ENCODE measurements at regions not wholly inside any gene's neighbourhood (a gene's known extent, or its start where the extent isn't known, plus 50 kb on each side); places are given as distances from the start of the nearest gene placed in this dataset.

DNA sequence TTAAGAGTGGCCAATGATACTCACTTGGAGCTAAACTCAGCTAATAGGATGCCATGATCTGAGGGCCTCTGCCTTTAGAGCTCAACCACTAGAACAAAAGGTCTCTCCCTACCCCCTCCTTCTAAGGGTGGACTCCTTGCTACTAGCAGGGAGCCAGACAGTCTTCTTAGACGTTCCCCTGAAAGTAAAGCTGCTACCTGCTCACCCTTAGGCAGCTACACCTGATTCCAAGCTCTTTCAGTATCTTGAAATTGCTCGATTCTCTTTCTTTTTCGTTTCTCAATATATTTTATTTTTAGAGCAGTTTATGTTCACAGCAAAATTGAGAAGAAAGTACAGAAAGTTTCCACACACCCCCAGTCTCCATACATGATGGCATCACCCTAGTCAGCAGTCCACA lies 112.6 kb upstream of the KCNJ15 start:
- Mint-ChIP-seq H3K4me3 (no peak overlapping the region), H3K36me3 (no peaks in the 10 kb centered on the region), H3K27me3 (no peaks in the 10 kb centered on the region), H3K4me1 (no peaks in the 10 kb centered on the region), H3K9me3 (peaks cover 16% of the 10 kb centered on the region), H3K27ac (no peak overlapping the region)
- no peak for ATAC-seq

DNA sequence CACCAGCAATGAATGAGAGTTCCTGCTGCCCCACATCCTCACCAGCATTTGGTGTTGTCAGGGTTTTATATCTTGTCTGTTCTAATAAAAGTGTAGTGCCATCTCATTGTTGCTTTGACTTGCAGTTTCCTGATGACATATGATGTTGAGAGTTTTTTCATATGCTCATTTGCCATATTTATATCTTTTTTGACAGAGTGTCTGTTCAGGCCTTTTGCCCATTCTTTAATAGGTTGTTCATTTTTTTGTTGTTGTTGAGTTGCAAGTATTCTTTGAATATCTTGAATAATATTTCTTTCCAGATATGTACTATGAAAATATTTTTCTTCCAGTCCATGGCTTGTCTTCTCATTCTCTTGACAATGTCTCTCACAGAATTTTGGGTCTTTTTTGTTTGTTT lies 111.7 kb upstream of the KCNJ15 start:
- no peaks in the 10 kb centered on the region for H3K27me3 Mint-ChIP-seq
- no peaks in the 10 kb centered on the region for H3K4me1 Mint-ChIP-seq

DNA sequence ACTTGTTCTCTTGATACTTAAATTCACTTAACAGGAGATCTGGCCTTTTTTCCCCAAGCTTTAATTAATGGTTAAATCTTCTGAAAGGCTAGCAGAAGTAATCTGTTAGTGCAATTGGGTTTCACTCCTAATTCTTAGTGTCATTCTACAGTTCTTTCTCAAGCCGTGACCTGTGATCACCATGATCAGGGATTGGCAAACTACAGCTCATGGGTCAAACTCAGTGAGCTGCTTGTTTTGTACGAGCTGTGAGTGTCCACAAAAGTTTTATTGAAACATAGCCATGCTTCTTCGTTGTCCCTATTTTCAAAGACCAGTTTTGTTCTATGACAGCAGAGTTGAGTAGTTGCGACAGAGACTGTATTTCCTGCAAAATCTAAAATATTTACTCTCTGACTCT lies 109.4 kb upstream of the KCNJ15 start:
- no peak overlapping the region for H3K27ac Mint-ChIP-seq
- ATAC-seq, result no peak
- peaks cover 12% of the 10 kb centered on the region for H3K27me3 Mint-ChIP-seq
- H3K4me3 Mint-ChIP-seq, result no peak overlapping the region
- H3K4me1 Mint-ChIP-seq, result no peaks in the 10 kb centered on the region
- no peaks in the 10 kb centered on the region for H3K36me3 Mint-ChIP-seq
- peaks cover 12% of the 10 kb centered on the region for H3K9me3 Mint-ChIP-seq

More for the DNA sequence above, 111.7 kb upstream of the KCNJ15 start:
- H3K27ac Mint-ChIP-seq, result no peak overlapping the region
- ATAC-seq, result no peak
- H3K4me3 Mint-ChIP-seq, result no peak overlapping the region
- H3K9me3 Mint-ChIP-seq, result peaks cover 16% of the 10 kb centered on the region
- H3K36me3 Mint-ChIP-seq, result no peaks in the 10 kb centered on the region

DNA sequence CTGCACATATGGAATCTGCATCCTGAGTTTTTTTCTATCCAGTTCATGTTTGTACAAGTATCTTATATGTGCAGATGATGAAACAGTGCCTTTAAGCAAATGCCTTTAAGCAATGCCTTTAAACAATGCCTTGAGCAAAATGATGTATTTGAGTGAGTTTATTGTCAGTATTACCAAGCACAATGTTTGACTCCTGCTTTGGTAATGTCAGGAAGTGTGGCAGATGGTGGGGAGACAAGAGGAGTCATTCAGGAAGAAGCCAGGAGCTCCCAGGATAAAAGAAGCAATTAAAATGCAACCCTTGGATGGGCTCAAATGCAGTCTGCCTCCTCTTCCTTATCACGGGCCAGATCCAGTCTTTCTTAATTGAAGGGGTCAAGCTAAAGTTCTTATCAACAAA lies 108.7 kb upstream of the KCNJ15 start:
- ATAC-seq, result no peak
- no peak overlapping the region for H3K27ac Mint-ChIP-seq
- no peaks in the 10 kb centered on the region for H3K4me1 Mint-ChIP-seq
- H3K4me3 Mint-ChIP-seq, result no peak overlapping the region
- H3K36me3 Mint-ChIP-seq, result no peaks in the 10 kb centered on the region
- peaks cover 15% of the 10 kb centered on the region for H3K27me3 Mint-ChIP-seq
- peaks cover 12% of the 10 kb centered on the region for H3K9me3 Mint-ChIP-seq

DNA sequence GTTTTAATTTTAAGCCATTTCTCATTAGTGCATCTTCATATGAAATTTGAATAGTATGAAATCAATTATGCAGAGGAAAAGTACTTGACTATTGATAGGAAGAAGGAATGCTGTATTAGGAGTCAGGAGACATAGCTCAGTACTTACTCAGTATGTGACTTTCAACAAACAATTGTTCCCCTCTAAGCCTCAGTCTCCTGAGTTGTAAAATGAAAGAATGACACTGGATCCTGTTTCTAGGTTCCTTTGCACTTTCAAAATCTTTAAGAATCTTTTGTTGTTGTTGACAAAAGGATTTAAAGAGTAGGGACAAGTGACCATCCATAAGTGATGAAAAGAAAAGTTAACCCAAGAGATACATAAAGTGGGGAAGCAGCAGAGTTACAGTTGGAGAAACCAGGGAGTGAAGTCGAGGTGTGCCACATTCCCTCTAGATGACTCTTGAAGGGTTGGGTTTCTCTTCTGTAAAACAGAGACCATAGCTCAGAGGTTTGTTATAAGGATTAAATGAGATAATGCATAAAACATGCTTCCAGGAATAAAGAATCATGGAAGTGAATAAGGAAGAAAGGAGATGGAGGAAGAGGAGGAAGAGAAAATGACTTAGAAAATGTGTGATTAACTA lies 105.7 kb upstream of the KCNJ15 start:
- Mint-ChIP-seq H3K36me3 (no peaks in the 10 kb centered on the region), H3K4me1 (no peaks in the 10 kb centered on the region), H3K27ac (no peak overlapping the region), H3K4me3 (no peak overlapping the region), H3K27me3 (peaks cover 15% of the 10 kb centered on the region), H3K9me3 (peaks cover 6% of the 10 kb centered on the region)
- ATAC-seq, result no peak

DNA sequence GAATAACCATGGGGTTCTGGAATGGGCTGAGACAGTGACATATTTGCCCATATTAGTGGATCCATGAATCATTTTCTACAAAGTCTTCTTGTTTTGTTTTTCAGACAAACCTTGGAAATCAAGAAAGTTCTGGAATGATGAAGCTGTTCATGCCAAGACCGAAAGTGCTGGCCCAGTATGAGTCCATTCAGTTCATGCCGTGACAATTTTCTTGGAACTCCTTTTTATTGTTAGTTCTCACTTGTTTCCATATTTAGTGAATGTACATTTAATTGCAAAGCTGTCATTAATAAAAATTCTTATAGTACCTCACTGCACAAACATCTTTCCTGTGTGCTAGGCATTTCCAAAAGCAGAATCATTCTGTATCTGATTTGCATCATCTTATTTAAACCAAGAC lies 100.6 kb upstream of the KCNJ15 start:
- Mint-ChIP-seq H3K27ac (no peak overlapping the region), H3K4me1 (no peaks in the 10 kb centered on the region), H3K27me3 (peaks cover 10% of the 10 kb centered on the region), H3K4me3 (no peak overlapping the region), H3K9me3 (peaks cover 4% of the 10 kb centered on the region), H3K36me3 (no peaks in the 10 kb centered on the region)
- no peak for ATAC-seq

DNA sequence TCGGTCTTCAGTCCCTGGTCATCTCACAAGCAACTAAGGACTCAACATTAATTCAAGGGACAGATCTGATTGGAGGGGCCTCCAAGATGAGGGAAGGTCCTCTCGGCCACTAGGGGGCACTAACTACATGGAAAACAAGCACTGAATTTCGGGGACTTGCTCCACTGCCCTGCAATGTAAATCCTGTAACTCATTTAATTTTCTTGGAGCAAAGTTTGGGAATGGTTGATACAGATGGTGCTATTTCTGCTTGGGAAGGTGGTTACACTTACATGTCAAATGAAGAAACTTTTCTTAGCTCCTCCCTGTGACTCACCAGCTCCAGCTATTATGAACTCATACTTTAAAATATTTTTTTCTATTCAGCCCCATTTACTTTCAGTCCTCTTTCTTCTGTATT lies 97.4 kb upstream of the KCNJ15 start:
- Mint-ChIP-seq H3K4me1 (no peaks in the 10 kb centered on the region), H3K27ac (no peak overlapping the region), H3K27me3 (no peaks in the 10 kb centered on the region), H3K4me3 (no peak overlapping the region), H3K36me3 (no peaks in the 10 kb centered on the region), H3K9me3 (no peaks in the 10 kb centered on the region)
- no peak for ATAC-seq

DNA sequence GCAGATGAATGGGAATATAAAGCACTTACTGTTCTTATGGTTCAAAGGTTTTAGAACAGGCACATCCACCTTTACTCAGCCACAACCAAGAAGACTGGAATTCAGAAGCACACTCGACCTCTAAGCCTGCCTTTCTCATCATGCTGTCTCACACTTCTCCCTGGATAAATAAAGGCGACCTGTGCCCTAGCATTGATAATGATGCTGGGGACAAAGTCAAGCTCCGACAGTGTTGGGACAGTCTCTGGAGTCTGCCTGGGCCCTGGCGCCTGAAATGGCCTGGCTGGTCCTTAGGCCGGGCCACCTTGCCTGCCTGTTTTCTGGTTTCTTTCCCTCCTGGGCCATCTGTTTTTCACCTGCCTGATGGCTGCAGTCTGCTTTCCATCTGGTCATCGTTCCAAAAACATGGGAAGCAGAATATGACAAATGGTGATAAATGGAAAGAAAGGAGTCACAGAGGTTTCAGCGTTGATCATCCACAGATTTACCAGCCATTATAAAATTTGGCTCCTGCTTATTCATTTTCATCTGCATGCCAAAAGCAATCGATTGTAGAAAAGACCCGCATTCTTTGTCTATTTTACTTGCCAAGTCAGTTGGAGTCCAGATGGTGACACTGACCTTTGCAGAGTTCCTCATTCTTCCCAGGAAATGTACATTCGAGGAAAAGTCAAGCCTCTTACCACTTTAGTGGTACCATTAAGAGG lies 91.2 kb upstream of the KCNJ15 start:
- Mint-ChIP-seq H3K27ac (no peak overlapping the region), H3K27me3 (no peaks in the 10 kb centered on the region), H3K4me3 (no peak overlapping the region), H3K9me3 (no peaks in the 10 kb centered on the region), H3K4me1 (no peaks in the 10 kb centered on the region), H3K36me3 (no peaks in the 10 kb centered on the region)
- no peak for ATAC-seq

DNA sequence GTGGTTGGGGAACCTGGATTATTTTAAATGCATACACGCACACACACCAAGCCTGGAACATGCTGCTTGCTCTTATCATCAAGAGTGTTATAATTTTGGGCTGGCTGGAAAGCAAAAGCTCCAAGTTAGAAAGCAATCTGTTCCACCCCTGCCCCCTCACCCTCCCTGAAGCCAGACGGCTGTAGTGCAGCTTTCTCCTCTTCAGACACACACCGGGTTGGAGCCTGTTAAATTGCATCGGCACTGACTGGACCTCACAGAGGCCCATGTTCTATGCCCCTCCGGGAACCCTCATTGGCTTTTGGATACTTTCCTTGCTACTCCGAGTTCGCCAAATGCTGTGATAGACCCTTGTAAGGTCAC lies 90.6 kb upstream of the KCNJ15 start:
- Mint-ChIP-seq H3K4me1 (no peaks in the 10 kb centered on the region), H3K4me3 (no peak overlapping the region), H3K9me3 (no peaks in the 10 kb centered on the region), H3K27ac (no peak overlapping the region), H3K27me3 (no peaks in the 10 kb centered on the region), H3K36me3 (no peaks in the 10 kb centered on the region)
- ATAC-seq, result no peak

DNA sequence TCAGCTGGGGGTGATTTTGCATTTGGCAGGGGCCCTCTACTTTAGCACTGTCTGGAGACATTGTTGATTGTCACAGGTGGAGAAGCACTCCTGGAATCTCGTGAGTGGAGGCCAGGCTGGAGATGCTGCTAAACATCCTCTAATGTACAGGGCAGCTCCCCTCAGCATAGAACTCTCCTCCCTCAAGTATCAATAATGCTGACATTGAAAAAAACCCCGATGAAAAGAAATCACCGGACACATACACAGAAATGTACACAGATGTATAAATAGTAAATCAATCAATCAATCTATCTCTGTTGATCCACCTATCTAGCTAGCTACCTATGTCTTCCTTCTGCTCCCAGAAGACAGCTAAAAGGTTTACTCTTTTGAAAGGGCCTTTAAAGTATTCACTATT lies 89.4 kb upstream of the KCNJ15 start:
- Mint-ChIP-seq H3K4me1 (no peaks in the 10 kb centered on the region), H3K4me3 (no peak overlapping the region), H3K27ac (no peak overlapping the region), H3K36me3 (no peaks in the 10 kb centered on the region), H3K9me3 (no peaks in the 10 kb centered on the region), H3K27me3 (no peaks in the 10 kb centered on the region)
- no peak for ATAC-seq

DNA sequence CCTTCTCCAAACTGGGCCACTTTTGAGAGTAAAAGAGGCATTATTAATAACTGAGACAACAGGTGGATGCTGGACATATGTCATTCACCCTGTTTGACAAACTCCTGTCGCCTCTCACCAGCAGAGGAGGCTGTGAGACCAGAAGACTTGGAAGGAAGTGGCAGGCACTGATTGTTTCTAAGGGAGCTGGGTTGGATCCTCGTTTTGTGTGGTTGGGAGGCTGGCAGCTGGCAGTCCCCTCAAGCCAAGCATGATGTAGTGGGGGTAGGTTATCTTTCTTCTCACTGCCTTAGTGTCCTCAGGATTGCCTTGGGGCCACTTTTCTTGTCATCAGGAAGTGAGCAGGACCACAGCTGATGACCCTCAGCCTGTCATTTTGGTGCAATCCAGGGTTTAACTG lies 86.5 kb upstream of the KCNJ15 start:
- Mint-ChIP-seq H3K9me3 (no peaks in the 10 kb centered on the region), H3K4me3 (no peak overlapping the region), H3K27me3 (no peaks in the 10 kb centered on the region), H3K27ac (no peak overlapping the region), H3K4me1 (no peaks in the 10 kb centered on the region), H3K36me3 (no peaks in the 10 kb centered on the region)
- no peak for ATAC-seq

DNA sequence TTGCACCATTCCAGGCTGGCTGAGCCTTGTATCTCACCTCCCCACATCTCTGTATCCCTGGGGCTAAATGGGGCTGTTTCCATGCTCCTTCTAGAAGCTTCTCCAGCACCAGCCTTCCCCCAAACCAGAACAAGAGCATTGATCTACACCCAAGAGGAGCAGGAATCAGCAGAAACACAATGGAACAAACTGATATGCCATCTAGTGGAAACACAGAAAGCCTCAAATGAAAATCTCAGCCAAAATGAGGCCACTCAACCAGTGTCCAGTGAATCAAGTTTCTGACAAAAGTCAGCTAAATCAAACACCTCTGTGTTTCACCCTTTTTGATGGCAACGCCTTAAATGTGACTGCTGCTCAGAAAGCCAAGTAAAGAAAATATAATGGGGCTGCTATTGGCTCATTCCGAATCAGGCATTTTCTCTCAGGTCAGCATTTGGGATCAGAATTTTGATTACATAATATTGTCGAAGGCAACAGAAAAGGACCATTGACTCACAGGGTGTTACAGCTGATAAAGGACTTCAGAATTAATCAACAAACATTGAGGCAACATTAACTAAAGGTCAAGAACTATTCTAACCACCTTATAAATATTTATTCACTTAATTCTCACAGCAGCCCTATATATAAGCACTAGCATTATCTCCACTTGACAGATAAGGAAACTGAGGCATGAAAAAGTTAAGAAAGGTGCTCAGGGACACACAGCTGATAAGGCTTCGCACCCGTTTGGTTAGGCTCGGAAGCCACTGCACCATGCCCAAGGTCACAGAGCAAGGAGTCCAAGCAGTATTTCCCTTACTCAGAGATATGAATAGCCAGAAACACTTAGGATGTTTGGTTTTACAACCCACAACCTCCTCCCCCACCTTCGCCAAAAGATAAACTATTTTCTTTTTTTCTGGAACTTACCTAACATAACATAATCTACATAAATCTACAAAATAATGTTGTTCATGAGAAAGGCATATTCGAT lies 85.8 kb upstream of the KCNJ15 start:
- no peaks in the 10 kb centered on the region for H3K9me3 Mint-ChIP-seq
- H3K4me3 Mint-ChIP-seq, result no peak overlapping the region
- no peak for ATAC-seq
- no peaks in the 10 kb centered on the region for H3K27me3 Mint-ChIP-seq
- no peak overlapping the region for H3K27ac Mint-ChIP-seq
- H3K36me3 Mint-ChIP-seq, result no peaks in the 10 kb centered on the region
- no peaks in the 10 kb centered on the region for H3K4me1 Mint-ChIP-seq

DNA sequence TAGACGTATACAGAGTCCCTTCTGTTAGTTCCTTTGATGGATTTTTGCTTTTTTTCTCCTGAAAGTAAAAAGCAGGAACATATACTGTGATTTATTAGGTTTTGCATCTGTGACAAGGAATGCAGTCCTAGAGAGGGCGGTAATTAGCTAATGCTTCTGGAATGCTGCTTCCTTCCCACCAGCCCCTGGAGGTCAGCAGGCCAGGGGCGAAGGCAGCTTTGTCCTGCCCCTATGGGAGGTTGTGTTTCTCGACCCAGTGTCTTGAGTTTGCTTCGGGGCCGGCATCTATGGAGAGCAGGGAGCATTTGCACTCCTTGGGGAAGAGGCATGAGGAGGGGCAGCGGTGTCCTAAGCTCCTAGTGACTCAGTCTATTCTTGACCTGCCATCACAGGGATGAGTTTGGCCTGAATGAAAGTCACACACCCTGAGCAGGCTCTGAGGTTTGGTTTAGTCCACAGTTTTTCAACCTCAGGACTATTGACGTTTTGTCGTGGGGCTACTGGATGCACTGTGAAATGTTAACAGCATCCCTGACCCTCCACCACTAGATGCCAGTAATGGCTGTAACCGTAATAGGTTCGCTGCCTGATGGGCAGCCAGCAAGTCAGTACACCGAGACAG lies 85.0 kb upstream of the KCNJ15 start:
- no peaks in the 10 kb centered on the region for H3K27me3 Mint-ChIP-seq
- no peaks in the 10 kb centered on the region for H3K4me1 Mint-ChIP-seq
- no peaks in the 10 kb centered on the region for H3K36me3 Mint-ChIP-seq
- ATAC-seq, result no peak
- H3K27ac Mint-ChIP-seq, result no peak overlapping the region
- no peaks in the 10 kb centered on the region for H3K9me3 Mint-ChIP-seq
- no peak overlapping the region for H3K4me3 Mint-ChIP-seq

DNA sequence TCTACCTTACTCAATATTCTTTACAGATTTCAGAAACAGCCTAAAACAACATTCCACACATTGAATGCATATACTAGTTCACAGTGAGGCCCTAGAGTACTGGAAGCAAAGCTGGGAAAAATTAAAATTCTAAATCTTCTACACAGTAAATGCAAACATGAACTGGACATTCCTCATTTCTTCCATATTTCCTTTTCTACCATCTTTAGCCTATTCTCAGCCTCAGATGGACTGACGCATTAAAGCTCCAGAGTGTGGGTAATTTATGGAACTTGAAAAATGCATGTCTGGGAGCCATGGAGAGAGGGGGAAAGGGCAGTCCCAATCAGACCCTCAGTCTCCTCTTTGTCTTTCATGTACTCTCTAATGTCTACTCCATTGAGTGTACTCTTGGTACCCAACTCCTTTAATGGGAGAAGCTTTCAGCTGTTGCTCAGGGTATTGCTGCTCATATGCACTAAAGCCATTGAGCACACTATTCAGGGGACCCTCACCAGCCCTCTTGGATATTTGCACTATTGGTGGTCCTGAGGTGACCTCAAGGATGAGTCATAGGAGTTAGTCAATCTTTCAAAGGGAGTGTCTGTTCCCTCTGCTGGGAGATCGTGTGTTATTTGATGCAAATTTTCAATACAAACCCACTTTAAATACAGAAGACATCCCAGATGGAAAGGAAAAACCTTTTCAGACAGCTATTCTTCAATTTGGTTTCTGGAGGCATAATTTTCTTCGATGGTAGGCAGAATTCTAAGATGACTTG lies 83.3 kb upstream of the KCNJ15 start:
- Mint-ChIP-seq H3K27ac (no peak overlapping the region), H3K27me3 (peaks cover 6% of the 10 kb centered on the region), H3K9me3 (peaks cover 3% of the 10 kb centered on the region), H3K4me1 (no peaks in the 10 kb centered on the region), H3K36me3 (no peaks in the 10 kb centered on the region), H3K4me3 (no peak overlapping the region)
- ATAC-seq, result no peak

DNA sequence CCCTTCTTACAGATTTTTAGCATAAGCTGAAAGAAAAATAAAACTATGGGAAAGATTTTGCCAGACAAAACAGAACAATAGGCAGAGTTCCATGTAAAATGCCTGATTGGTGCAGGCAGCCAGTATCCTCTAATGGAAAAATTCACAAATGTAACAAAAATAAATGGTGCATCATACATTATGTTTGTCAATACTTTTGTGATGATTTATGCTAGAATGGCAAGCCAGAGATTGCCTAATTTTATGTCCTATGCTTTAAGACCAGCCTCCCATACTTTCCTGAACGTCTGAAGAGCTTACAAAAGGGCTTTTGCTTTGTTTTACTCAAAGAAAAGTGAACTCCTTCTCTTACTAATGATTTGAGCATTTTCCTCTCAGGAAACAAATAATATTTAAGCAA lies 81.5 kb upstream of the KCNJ15 start:
- no peak for ATAC-seq
- Mint-ChIP-seq H3K4me1 (no peaks in the 10 kb centered on the region), H3K27ac (no peak overlapping the region), H3K27me3 (peaks cover 8% of the 10 kb centered on the region), H3K9me3 (peaks cover 3% of the 10 kb centered on the region), H3K4me3 (no peak overlapping the region), H3K36me3 (no peaks in the 10 kb centered on the region)

Data from stimulated activated memory B cell treated with anti-CD40 and anti-IgM and Interleukin-4, amounts not matched to agents 10 μg/mL and 1 μg/mL and 100 μg/mL, for 72 hours (primary cell).